HG03064 (cell line): ENCODE measurements at regions not wholly inside any gene's neighbourhood (a gene's known extent, or its start where the extent isn't known, plus 50 kb on each side); places are given as distances from the start of the nearest gene placed in this dataset.
"Not testable (repeated sequence)": the region's sequence is repeated elsewhere in the genome, so short reads cannot be mapped to it uniquely, and the experiment has no call there.

Experiments used
- ATAC-seq: cut with Tn5 transposase; IDR thresholded peaks from one replicate; pipeline ENCODE4 v1.9.1; 2021; ENCODE audit warnings: low read depth; ENCODE audit not compliant: unreplicated experiment

DNA sequence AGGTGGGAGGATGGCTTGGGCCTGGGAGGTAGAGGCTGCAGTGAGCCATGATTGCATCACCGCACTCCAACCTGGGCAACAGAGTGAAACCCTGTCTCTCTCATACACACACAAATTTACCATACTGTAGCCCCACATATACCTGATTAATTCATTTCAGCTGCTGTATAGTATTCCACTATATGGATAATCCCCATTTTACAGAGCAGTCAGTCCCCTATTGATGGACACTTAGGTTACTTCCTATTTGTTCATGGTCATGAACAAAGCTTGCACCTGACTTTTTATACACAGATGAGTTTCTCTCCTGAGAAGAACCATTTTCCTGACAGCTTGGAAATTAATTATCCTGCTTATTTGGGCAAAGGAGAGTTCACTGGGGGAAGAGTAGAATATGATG lies 59.2 kb downstream of the EMX2 start:
- no peak for ATAC-seq

DNA sequence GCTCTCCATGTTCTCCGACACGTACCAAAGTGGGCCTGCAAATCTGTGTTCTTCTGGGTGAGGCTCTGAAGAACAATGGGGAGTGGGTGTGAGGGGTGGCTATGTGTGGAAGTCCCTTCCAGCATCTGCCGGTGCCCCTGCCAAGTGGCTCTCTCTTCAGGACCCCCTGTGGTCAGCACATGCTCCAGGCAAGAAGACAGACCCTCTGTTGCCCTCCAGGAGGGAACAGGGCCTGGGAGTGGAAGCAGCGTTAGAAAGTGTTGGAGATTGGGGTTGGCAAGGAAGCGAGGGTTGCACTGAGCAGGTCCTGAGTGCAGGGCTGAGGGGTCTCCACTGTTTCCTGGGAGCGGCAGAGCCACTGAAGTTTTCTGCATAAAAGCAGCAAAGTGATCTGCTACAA lies 60.5 kb downstream of the EMX2 start:
- ATAC-seq: no peak

DNA sequence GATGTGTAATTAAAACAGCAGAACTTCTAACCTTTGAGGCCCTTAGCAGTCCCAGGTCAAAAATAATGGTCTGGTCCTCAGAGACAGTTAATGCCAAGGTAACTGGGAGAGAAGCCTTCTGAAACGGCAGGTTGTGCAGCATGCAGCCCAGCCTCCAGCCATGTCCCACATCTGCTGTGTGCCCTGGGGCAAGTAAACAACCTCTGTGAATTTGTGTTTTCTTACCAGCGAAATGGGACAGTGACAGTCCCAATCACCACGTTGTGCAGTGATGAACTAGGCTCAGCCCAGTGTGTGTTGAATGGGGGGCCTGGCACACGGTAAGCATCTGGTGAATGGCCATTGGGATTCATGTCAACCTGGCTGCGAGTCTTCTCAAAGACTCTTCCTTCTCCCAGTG lies 61.2 kb downstream of the EMX2 start:
- no peak for ATAC-seq

DNA sequence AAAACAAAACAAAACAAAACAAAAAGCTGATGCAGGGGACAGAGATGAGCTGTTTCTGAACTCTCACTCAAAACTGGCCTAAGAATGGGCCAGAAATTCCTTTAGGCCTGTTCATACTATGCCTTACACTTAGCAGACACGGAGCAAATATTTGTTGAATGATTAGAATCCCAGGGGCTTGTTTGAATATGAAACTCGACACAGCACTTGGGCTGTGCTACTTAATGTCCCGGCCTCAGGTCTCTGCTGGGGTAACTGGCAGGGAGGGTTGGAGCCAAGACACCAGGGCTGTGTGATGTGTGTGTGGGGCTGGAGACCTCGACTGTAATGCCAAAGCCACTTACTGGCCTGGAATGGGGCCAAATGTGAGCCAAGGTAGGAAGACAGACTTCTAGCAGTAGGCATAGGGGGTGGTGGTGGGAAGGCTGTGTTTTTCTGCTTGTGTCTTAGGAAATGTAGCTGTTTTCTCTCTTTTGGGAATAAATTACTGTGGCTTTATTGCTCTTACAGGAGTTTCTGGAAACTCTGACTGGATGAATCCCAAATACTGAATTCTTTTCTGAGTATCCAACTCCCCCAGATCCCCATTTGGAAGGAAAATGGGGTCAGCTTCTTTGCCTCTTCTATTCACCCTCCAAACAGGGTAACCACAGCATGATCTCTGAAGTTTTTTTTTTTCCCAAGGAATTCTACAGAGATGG lies 66.7 kb downstream of the EMX2 start:
- no peak for ATAC-seq

DNA sequence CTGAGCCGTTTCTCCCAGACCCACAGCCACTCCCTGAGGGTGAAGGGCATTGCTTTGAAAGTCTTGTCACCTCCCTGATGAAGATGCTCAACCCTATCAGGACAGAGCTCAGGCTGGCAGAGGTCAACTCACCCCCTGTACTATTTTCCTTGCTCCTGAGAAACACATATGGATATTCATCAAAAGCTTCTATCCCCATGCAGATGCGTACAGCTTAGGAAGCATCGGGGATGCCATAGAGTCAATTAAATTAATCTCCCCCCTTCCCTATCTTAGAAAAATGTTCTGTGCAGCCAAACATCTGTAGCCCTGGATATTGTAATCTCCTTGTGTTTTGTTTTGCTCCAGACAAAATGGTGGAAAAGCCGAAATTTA lies 67.2 kb downstream of the EMX2 start:
- no peak for ATAC-seq

DNA sequence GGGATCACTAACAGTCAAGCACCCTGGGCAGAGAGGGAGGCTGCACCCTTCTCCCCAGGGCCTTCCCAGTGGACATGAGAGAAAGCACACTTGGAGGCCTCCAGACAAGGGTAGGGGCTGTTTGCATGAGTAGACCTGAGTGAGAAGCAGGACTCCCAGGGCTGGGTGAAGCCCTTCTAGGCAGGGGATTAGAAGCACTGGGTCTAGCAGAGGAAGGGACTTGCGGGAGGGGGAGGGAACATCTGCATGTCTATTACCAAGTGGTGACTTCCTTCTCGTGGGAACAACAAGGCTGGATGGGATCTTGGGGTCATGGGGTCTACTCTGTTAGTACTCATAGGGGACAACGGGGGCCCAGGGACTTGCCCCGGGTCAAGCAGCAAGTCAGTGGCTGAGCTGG lies 67.8 kb downstream of the EMX2 start:
- no peak for ATAC-seq

DNA sequence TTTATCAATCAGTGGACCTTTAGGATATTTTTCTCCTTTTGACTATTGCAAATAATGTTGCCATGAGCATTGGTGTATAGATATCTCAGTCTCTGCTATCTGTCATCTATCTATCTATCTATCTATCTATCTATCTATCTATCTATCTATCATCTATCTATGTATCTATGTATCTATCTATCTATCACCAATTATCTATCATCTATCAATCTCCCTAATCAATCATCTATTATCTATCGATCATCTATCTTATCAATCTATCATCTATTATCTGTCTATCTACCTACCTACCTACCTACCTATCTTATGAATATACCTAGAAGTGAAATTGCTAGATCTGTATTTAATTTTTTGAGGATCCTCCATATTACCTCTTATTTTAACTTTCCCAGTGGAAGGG lies 69.6 kb downstream of the EMX2 start:
- no peak for ATAC-seq

DNA sequence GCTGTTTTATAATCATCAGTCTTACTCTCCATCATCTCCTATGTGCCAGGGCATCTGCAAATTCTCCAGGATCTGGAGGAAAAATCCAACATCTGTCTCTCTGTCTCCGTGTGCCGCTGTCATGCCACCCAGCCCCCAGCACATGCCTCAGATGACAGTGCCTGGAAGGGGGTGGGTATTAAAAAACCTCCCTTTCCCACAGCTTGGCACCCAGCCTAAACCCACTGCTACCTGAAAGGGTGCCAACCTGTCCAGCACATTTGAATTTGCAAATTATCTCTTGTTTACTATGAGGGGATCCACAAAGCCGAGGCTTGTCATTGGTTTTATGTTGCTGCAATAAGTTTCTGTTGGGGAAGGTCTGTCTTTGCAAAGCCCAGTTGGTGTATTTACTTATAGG lies 73.1 kb downstream of the EMX2 start:
- no peak for ATAC-seq

DNA sequence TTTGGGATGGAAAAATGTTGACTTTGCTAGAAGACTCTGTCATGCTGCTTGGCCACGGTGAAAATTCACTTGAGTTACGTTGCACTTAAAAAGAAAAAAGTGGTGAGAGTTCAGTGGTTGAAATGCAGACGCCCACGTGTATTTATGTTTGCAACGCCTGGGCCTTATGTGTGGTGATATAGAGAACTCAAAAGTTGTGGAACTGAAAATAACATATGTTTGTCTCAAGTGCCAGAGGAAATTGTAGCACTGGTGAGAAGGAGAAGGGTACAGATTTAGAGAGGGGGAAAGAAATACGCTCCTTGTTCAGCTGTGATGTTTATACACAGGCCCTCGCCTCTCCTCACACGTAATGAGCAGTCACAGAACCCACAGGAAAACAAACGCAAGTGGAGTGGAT lies 73.6 kb downstream of the EMX2 start:
- ATAC-seq: peak; percentile 71

DNA sequence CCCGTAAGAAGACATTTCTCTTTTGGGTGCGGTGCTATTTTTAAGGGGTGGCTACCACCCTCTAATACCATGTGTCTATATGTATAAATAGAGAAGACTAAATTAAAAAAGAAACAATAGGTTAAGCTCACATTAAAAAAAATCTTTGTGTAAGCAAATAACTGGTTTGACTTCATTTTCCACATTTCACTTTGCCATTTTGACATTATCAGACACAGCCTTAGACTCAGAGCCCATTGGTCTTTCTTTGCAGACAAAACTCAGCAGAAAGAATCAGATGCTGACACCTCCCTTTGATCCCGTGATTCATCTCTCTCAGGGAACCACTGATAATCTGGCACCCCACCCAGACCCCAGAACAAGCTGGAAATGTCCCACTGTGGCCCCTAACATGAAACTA lies 74.5 kb downstream of the EMX2 start:
- no peak for ATAC-seq

DNA sequence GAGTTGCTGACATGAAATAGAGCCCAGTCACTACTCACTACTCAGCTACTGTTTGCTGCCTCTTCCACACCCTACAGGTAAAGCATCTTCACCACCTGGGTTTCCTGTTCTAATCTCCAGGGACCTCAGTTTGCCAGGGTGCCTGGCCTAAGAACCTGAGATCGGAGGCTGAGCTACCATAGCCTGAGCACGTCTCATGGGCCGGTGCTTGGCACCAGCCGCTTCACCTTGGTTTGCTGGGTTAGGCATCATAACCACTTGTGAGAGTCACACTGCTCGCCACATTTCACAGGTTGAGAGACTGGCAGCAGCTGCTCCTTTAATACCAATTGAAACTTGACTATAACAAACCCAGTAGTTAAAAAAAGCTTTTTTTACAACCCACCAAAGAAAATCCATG lies 75.1 kb downstream of the EMX2 start:
- no peak for ATAC-seq

DNA sequence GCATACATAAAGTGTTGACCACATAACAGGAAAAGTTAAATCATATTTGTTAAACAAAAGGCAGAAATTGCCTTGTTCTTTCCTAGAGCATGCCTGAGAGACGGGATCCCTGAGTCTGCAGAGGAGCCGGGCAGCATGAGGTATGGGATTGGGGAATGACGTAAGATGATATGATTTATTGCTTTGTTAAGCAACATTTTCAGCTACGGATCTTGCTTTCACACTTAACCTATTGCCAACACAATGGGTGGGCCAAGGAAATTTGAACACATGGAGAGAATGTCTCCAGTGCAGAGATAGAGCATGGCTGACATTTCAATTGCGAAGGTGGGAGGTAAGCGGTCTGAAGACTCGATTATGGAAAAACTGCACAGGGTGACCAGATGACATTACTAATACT lies 76.7 kb downstream of the EMX2 start:
- ATAC-seq: no peak

DNA sequence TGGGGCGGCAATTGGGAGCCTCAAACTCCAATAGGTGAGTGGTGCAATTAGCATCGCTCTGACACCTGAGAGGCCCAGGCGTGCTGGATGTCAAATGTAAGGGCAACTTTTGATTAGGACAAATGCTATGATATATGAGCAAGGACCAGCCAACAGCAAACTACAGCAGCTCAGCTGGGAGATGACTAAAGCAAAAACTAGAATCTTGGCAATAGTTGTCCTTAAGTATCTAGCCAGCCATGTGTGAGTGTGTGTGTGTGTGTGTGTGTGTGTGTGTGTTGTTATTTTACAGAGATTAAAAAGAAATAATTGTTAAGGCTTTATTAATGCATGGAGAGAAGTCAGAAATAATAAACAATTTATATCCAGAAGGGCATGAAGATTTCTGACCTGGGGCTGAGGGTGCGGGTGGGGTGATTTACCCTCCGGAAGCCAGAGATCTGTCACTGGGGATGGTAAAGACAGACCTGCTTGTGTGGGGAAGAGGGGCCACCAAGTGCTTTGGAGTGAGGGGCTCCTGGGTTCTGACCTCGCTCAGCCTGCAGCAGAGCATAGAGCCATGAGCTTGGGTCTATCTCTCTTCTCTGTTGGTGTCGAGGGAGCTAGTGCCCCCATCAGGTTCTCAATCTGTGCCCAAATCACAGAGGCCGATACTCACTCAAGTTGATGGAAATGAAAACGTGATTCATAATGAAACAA lies 77.3 kb downstream of the EMX2 start:
- no peak for ATAC-seq

DNA sequence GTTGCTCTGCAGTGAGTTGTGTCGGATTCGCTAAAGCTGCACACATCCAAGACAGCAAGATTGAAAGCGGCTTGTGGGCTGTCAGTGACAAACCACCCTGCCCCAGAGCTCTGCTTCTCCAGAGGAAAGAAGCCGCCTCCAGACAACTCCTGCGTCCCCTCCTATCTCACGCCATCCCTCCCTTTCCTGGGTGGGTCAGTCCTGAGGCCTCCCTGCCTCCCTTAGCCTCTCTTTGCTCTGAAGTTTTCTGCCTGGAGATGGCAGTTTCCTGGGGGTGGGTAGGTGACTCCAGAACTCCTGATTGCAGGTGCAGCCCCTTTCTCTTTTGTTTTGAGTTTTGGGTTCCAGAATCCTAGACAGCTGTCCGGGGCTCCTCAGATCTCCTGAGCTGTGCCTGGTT lies 78.7 kb downstream of the EMX2 start:
- ATAC-seq: no peak

DNA sequence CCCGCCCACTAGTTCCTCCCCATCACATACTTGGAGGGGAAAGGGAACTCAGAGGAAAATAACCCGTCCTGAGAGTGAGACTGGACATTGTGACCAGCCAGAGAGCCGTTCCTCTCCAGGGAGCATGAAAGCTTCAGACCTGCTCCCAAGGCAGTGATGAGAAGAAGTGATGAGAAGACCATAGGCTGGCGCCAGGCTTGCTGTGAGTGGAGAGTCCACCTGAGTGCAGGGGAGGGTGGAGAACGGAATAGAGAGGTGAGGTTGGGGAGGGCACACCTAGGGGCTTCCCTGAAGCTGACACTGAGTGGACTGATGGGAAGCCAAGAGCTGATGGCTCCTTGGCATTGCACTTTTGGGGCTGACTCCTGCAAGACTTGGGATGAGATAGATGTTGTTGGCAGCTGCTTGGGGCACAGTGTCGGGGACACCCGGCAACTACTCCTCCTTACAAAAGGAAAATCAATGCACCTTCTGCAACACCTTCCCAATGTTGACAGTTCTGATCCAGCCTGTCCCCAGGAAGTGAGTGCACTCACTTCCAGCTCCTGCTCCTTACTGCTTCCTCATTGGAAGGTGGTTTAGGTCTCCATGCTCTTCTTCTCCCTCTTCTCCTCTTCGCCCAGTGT lies 79.4 kb downstream of the EMX2 start:
- ATAC-seq: no peak

DNA sequence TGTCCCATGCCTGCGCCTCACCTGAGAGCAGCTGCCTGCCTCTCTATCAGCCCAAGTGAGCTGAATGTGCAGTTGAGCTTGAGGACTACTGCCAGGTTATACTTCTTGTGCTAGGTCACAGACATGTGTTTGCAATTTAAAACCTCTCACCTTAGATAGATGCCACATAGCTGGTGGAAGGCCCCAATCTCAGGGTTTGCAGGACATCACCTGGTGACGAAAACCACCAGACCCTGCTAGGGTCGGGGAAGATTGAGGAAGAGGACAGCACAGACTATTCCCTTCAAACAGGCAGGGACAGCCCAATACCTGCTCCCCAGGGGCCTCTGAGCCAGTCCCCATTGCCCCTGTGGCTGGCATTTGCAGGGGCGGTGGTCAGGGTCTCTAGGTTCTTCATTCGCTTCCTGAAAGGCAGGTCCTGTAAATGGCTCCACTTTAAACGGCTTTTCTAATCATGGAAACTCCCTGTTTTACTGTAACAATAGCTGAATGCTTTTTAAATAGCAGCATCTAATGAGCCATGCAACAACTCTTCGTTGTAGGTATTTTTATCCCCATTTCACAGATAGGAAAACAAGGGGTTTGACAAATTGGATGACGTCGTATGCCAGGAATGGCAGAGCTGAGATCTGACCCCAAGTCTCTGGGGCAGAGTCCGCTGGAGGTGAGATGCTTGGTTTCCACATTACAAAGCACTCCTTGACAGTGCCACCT lies 80.1 kb downstream of the EMX2 start:
- no peak for ATAC-seq

DNA sequence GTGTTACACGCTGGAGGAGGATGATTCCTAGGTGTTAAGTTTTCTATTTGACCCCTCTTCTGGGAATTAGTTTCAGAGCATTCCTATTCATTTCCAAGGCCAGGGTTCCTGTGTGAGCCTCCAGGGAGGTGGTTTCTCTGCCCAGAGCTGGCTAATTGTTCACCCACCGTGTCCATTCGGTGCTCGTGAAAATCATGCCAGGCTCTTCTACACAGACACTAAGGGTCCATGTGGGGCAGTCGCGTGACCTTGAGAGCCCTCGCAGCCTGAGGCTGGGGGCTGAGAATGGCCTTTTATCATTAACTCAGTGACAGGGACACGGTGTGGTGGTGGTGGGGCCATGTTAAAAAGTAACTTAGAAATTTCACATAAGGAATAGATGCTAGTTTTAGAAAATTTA lies 83.7 kb downstream of the EMX2 start:
- no peak for ATAC-seq

DNA sequence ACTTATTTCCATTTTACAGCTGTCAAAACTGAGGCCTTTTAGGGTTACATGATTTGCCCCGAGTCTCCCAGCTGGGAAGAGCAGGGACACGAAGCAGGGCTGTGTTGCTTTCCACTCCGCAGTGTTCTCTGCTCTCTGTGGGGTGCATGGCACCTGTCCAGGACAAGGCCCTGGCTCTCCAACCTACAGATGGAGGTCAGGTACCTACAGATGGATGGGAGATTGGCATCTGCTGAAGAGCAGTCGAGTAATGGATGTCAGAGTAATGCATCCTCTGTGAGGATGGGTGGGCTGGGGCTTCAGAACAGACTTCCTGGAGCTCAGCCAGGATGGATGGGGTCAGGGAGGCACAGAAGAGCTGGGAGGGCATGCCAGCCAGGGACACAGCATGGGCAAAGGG lies 85.0 kb downstream of the EMX2 start:
- no peak for ATAC-seq

DNA sequence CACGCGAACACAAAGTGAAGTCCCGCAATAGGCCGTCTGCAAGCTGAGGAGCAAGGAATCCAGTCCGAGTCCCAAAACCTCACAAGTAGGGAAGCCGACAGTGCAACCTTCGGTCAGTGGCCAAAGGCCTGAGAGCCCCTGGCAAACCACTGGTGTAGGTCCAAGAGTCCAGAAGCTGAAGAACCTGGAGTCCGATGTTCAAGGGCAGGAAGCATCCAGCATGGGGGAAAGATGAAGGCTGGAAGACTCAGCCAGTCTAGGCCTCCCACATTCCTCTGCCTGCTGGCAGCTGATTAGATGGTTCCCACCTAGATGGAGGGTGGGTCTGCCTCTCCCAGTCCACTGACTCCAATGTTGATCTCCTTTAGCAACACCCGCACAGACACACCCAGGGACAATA lies 87.2 kb downstream of the EMX2 start:
- not testable (repeated sequence) for ATAC-seq

DNA sequence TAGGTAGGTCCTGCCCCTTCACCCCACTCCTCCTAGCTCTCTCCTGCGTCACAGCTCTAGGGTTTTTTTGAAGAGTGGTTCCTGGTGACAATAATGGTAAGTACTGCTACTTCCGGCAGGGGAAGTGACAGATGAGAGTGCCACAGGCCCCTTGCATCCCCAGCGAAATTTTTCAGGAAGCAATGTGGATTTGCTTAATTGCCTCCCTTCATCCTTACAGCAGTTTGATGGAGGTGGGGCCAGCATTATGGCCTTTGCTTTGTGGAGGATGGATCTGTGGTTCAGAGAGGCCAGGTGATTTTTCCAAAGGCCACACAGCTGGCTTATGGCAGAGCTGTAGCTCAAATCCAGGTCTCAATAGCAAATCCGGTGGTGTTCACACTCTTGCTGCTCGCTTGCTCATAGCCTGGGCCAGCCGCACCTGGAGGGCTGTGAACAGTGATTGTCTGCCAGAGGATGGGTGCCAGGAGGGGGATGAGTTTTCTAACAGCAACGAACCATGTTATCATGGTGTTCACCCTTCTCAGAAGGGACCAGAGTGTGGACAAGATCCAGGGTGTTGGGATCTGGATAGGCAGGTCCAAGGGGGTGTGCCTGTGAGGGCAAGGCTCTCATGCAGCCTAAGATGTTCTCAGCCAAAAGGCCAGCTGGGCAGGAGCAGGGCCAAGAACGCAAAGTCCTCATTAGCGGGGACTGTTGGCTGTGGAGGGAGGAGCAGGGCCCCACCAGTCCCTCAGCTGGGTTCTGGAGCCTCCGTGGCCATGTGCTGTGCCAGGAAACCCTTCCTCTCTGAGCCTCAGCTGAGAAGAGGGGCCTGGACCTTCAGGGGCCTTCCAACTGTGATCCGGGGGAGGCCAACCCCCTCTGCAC lies 89.0 kb downstream of the EMX2 start:
- ATAC-seq: no peak

DNA sequence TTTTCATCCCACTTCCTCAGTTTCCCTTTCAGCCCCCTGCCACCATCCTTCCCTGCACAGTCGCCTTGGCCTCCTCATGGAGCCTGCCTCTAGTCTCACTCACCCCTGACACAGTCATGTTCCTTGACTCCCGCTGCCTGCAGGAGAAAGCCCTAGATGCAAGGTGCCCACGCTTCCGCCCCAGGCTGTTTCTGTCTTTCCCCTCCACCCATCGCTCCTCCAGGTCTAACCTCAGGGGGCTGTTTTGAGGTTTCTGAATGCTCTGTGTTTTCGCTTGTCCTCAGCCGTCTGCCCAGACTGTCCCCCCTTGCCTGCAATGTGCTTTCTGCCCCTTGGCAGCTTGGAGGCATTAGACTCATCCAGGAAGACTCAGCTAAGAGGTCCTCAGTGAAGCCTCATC lies 89.9 kb downstream of the EMX2 start:
- ATAC-seq: no peak
